Mucosa of stomach (tissue), 1 donor: ENCODE measurements at regions not wholly inside any gene's neighbourhood (a gene's known extent, or its start where the extent isn't known, plus 50 kb on each side); places are given as distances from the start of the nearest gene placed in this dataset.

Experiments used
- H3K27me3 ChIP-seq: one replicate; pipeline ENCODE4 v1.7.0; 2013; ENCODE audit warnings: mild to moderate bottlenecking, low read length; ENCODE audit not compliant: control insufficient read depth, insufficient read depth
- H3K36me3 ChIP-seq: one replicate; pipeline ENCODE4 v1.7.0; 2013; ENCODE audit warnings: low read length; ENCODE audit not compliant: control insufficient read depth, insufficient read depth
- H3K4me1 ChIP-seq: one replicate; pipeline ENCODE4 v1.7.0; 2013; ENCODE audit warnings: mild to moderate bottlenecking, low read length; ENCODE audit not compliant: control insufficient read depth, insufficient read depth
- H3K4me3 ChIP-seq: one replicate; pipeline ENCODE4 v1.7.0; 2013; ENCODE audit warnings: low read length
- H3K9ac ChIP-seq: one replicate; pipeline ENCODE4 v1.7.0; 2013; ENCODE audit warnings: mild to moderate bottlenecking, low read length, moderate library complexity
- H3K9me3 ChIP-seq: one replicate; pipeline ENCODE4 v1.7.0; 2013; ENCODE audit warnings: mild to moderate bottlenecking, low read length, moderate library complexity; ENCODE audit not compliant: control insufficient read depth
- donor health status: Pancreatic carcinoma.

DNA sequence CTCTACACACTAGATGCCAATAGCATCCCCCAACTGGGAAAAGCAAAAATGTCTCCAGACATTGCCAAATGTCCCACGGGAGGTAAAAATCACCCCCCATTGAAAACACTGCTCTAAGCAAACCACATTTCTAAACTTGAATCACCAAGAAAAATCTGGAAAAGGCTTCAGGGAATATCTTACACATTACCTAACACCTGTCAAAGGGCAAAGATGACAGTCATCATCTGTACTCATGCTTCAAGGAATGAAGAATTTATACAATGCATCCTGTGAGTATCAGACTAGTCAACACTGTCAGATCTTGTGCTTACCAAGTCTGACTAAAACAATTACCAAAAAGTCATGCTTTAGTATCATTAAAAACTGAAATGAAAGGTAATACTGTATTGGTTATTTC lies 161.6 kb upstream of the SOX5 start:
- Histone ChIP-seq H3K4me3 (no peak overlapping the region), H3K27me3 (no peaks in the 10 kb centered on the region), H3K9me3 (no peaks in the 10 kb centered on the region), H3K36me3 (no peaks in the 10 kb centered on the region), H3K4me1 (no peaks in the 10 kb centered on the region), H3K9ac (no peak overlapping the region)

DNA sequence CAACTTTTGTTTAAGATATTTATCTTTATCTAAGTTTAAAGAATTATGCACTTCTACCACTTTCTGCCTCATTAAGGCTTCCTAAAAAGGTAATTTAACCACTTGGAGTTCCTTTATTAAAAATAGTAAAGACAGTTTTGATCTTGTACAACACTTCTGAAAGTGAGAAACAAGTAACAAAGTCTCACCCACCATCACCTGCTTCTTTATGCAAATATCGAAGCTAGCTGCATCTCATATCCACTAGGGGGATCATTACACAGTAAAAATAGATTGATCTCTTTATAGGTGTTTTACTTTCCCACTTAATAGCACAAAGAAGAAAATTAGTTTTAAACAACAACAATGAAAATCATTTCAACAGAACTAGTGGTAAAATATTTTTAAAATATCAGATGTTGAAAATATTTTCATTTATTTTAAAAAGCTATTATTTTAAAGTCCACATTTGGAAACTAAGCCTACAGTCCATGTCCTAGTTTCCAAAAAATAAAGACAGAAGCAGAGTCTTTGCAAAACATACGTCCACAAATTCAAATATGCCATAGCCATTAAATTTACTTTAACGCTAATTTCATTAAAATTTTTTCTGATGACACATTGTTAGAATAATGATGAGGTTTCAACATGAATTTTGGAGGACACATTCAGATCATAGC lies 160.0 kb upstream of the SOX5 start:
- H3K4me3 ChIP-seq = no peak overlapping the region
- no peaks in the 10 kb centered on the region for H3K4me1 ChIP-seq
- H3K27me3 ChIP-seq = no peaks in the 10 kb centered on the region
- H3K36me3 ChIP-seq = no peaks in the 10 kb centered on the region
- no peak overlapping the region for H3K9ac ChIP-seq
- H3K9me3 ChIP-seq = no peaks in the 10 kb centered on the region

DNA sequence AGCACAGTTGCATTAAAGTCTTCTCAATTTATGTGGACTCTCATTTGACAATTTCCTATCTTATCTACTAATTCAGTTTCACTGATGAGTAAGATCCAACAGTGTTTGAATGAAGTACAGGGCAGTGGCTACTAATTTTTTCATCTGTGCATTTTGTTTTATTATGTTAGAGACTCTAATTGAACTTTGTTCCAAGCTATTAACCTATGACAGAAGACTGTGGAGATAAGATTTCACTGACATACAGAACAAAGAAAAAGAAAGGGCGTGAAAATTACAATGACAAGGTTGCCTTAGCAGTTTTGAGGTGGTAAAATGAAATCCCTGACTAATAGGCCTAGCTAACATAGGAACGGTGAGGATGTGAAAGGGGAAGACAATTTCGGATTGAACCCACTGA lies 153.2 kb upstream of the SOX5 start:
- H3K9me3 ChIP-seq = no peaks in the 10 kb centered on the region
- no peaks in the 10 kb centered on the region for H3K4me1 ChIP-seq
- H3K27me3 ChIP-seq = no peaks in the 10 kb centered on the region
- no peak overlapping the region for H3K4me3 ChIP-seq
- no peaks in the 10 kb centered on the region for H3K36me3 ChIP-seq
- no peak overlapping the region for H3K9ac ChIP-seq

DNA sequence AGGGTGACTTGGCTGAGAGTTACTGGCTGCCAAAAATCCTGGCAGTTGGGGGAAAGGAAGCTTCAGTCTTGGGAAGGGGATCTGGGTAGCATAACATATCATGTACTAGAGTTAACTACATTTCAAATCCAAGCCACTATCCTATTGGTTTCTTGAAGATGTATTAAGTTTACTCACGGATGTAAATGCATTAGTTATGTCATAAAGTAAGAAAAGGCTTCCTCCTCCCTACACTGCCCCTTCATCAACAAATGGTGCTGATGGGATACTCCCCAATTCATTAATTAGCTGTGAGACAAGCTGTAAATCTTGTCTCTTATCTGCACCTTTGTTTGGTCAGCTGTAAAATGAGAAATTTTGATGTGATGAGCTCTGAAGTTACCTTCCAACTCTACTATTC lies 150.1 kb upstream of the SOX5 start:
- Histone ChIP-seq H3K4me1 (no peaks in the 10 kb centered on the region), H3K9me3 (no peaks in the 10 kb centered on the region), H3K9ac (no peak overlapping the region), H3K36me3 (no peaks in the 10 kb centered on the region), H3K27me3 (no peaks in the 10 kb centered on the region), H3K4me3 (no peak overlapping the region)

DNA sequence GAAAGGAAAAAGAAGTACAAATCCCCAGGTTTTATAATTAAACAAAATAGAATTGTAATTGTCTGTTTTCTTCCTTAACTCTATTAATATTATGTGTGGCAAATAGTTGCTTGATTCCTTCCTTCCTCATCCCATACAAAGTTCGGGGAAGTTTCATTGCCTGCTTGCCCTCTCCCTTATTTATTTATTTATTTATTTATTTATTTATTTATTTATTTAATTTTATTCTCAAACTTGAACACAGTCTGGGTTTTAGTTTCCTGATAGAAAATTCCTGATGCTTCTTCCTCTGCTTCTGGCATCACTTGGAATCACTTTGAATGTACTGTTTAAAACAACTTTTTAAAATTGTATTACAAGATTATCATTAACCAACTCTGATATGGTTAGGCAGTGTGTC lies 145.8 kb upstream of the SOX5 start:
- Histone ChIP-seq H3K4me3 (no peak overlapping the region), H3K9ac (no peak overlapping the region), H3K27me3 (no peaks in the 10 kb centered on the region), H3K36me3 (no peaks in the 10 kb centered on the region), H3K4me1 (no peaks in the 10 kb centered on the region), H3K9me3 (no peaks in the 10 kb centered on the region)

DNA sequence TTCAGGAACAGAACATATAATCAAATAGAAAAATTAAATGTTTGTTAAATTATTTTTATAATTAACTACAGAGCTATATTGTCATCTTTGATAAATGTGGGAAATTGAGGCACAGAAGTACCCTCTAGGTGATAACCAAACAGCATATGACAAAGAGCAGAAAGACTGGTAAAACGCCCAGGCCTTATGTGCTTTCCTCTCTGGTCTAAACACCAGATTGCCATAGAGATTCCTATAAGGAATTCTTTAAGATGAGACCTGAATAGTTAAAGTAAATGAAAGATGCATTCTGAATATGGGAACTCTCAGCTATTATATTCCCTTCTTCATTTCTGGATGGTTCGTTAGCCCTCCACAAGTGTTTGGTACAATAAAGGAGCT lies 140.0 kb upstream of the SOX5 start:
- Histone ChIP-seq H3K4me1 (no peaks in the 10 kb centered on the region), H3K36me3 (no peaks in the 10 kb centered on the region), H3K27me3 (no peaks in the 10 kb centered on the region), H3K9me3 (no peaks in the 10 kb centered on the region), H3K9ac (no peak overlapping the region), H3K4me3 (no peak overlapping the region)

DNA sequence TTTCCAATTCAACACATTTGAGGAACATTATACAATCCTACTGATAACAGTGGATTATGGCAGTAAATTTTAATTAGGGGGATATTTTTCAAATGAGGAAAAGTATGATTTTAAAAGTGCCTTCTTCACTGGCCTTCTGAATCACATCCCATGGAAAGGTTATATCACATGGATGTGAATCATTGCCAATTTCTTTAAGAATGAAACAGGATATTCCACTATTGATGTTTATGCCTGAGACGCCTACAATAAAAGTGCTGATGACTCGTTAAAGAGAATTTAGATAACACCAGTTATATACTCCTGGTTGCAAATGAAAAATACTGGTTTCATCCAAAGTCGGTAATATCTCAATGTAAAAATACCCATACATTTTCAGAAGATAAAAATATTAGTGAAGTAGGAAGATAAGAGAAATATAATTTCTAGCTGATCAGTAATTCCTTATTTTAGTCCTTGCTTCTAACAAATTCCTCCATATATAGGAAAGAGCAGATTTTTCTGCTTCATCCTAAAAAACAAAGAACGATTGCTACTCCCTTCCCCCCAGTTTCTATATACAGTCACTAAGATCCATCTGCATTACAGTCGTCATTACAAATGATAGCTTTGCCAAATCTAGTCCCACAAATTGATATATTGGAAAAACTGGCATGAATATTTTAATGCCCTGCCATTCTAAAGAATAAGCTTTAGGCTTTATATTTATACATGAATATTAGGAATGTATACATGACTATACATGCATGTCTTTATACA lies 139.5 kb upstream of the SOX5 start:
- Histone ChIP-seq H3K36me3 (no peaks in the 10 kb centered on the region), H3K27me3 (no peaks in the 10 kb centered on the region), H3K9ac (no peak overlapping the region), H3K4me1 (no peaks in the 10 kb centered on the region), H3K9me3 (no peaks in the 10 kb centered on the region), H3K4me3 (no peak overlapping the region)

GRCh38 chr12:24087294-24087693 lies 137.8 kb upstream of the SOX5 start:
- Histone ChIP-seq H3K36me3 (no peaks in the 10 kb centered on the region), H3K27me3 (no peaks in the 10 kb centered on the region), H3K9me3 (no peaks in the 10 kb centered on the region), H3K4me1 (no peaks in the 10 kb centered on the region), H3K9ac (no peak overlapping the region), H3K4me3 (no peak overlapping the region)

GRCh38 chr12:24084800-24085199 lies 135.3 kb upstream of the SOX5 start:
- Histone ChIP-seq H3K27me3 (no peaks in the 10 kb centered on the region), H3K9ac (no peak overlapping the region), H3K36me3 (no peaks in the 10 kb centered on the region), H3K4me1 (no peaks in the 10 kb centered on the region), H3K9me3 (no peaks in the 10 kb centered on the region), H3K4me3 (no peak overlapping the region)

DNA sequence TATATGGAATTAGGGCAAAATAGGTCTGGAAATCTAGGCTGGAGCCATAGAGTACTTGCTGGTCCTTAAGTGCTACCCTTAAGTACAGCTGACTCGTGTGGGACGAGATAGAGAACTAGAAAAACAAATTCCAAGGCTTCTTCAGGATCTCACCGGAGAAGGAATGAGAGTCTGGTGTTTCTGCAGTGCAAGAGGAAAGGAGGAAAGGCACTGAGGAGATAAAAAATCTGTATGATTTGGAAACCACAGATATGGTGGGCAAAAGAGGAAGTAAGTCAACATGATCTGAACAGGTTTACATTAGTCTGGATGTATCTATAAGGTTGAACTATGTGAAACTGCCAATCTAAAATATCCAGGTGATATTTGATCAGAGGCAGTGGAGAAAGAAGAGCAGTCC lies 134.4 kb upstream of the SOX5 start:
- H3K4me1 ChIP-seq = no peaks in the 10 kb centered on the region
- H3K36me3 ChIP-seq = no peaks in the 10 kb centered on the region
- H3K9me3 ChIP-seq = no peaks in the 10 kb centered on the region
- no peak overlapping the region for H3K9ac ChIP-seq
- no peak overlapping the region for H3K4me3 ChIP-seq
- H3K27me3 ChIP-seq = no peaks in the 10 kb centered on the region

GRCh38 chr12:24081606-24082005 lies 132.1 kb upstream of the SOX5 start:
- Histone ChIP-seq H3K36me3 (no peaks in the 10 kb centered on the region), H3K9me3 (no peaks in the 10 kb centered on the region), H3K27me3 (no peaks in the 10 kb centered on the region), H3K9ac (no peak overlapping the region), H3K4me3 (no peak overlapping the region), H3K4me1 (no peaks in the 10 kb centered on the region)

GRCh38 chr12:24081092-24081529 lies 131.6 kb upstream of the SOX5 start:
- no peaks in the 10 kb centered on the region for H3K4me1 ChIP-seq
- no peak overlapping the region for H3K4me3 ChIP-seq
- no peak overlapping the region for H3K9ac ChIP-seq
- no peaks in the 10 kb centered on the region for H3K9me3 ChIP-seq
- no peaks in the 10 kb centered on the region for H3K27me3 ChIP-seq
- H3K36me3 ChIP-seq = no peaks in the 10 kb centered on the region
